ENCODE measurements at regions not wholly inside any gene's neighbourhood (a gene's known extent, or its start where the extent isn't known, plus 50 kb on each side); places are given as distances from the start of the nearest gene placed in this dataset.
A peak's percentile ranks its signal among the peaks of the same experiment; 100 is the strongest.

DNA sequence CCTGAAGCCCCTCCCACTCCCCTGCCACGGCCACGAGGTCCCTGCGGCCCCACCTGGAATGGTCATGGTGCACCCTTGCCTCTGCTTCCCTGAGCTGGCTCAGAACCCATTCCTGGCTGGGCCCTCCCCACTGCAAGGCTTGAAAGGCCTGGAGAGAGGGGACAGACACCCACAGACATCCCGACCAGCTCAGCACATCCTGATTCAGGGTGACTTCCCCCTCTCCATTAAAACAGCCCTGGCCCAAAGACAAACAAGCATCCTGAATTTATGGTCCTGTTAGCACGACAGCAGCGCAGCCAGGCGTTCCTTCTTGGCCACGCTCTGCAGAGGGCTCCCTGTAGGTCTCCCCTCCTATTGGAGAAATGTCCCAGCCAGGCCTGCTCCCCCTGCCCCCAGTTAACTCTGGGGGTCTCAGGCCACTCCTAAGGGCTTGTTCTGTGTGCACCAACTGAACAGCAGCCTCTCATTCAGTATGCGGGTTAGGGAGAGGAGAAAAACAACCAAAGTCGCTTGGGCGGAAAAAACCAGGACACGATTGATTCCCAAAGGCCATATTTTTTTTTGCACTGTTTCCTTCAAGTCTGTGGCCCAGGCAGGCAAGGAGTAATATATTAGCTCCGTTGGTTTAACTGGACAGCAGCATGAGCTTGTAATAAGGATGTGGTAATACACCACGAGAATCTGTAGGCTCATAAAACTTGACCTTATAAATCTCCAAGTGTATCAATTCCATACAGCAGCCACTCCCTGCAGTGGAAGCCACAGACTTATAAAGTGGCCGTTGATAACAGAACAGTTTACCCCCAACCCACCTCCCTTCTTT lies 106.7 kb upstream of the MSX1 start:
- peak in 5 of 11 donors; percentile 28 to 47 (median 40) for DNase-seq (ENCODE audit: extremely low read depth in 1 of 11, low read depth in 9 of 11, low spot score in 4 of 11)

DNA sequence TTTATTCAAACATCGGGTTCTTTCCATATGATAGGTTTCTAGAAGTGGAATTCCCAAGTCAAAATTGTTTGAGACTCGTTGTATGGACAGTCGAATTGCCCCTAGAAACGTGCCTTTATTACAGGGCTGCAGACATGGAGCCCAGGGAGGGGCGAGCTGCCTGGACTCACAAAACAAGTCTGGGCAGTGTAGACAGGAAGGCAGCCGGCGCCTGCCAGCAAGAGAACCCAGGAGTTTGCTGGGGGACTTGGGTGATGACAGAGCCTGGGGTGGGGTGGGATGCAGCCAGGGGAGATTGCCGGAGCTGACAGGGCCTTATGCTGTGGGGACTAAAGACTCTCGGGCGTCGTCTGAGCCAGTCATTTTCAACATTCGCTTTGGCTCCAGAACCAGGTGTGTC lies 107.4 kb upstream of the MSX1 start:
- DNase-seq (ENCODE audit: extremely low read depth in 1 of 11, low read depth in 9 of 11, low spot score in 4 of 11) = no peak

DNA sequence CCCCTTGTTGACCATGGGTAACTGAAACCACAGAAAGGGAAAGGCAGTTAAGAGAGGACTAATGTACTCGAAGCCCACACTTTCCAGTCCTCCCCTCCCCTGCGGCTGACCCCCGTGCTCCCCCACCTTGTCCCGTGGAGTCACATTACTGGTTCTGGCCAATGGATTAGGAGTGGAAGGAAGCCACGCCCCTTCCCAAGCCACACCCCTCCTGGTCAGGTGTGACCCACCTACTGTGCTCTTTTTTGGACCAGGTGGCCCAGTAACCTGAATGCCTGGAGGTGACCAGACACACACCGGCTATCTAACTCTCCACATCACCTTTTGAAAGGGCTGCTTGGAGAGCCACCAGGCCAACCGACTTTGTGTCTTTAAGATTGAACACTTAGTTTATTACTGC lies 109.3 kb upstream of the MSX1 start:
- DNase-seq (ENCODE audit: extremely low read depth in 1 of 11, low read depth in 9 of 11, low spot score in 4 of 11) = no peak

DNA sequence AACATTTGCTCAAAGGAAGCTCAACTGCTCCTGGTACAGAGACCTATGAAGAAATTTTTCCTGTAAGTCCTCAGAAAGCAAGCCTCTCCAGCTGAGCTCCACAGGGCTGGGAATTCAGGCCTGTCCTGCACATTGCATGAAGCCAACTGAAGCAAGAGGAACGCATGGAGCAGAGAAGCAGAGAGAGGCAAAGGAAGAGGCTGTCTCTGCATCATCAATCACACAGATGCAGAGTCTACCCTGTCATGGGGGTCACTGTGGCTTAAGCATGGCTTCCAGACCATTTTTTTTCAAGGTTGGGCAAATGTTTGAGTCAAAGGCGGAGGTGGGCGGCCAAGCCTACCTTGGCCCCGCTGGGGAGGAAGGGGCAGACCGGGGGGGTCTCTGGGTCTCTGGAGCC lies 110.3 kb upstream of the MSX1 start:
- peak in 3 of 11 donors; percentile 22 to 31 (median 24) for DNase-seq (ENCODE audit: extremely low read depth in 1 of 11, low read depth in 9 of 11, low spot score in 4 of 11)

DNA sequence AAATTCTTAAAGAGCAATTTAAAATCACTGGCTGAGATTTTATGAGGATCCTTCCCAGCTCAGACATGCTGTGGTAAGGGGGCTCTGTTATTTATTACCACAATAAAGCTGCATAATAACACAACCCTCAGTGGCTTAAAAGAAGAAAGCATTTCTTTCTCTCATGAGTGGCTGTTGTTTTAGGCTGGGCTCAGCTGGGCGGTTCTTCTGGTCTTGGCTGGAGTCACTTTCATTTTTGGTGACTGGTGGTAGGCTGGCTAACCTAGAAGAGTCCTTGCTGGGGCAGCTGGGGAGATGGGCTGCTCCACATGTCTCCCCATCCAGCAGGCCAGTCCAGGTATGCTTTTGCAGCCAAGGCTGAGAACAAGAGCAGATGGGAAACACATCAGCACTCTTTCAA lies 113.0 kb upstream of the MSX1 start:
- no peak for DNase-seq (ENCODE audit: extremely low read depth in 1 of 11, low read depth in 9 of 11, low spot score in 4 of 11)

DNA sequence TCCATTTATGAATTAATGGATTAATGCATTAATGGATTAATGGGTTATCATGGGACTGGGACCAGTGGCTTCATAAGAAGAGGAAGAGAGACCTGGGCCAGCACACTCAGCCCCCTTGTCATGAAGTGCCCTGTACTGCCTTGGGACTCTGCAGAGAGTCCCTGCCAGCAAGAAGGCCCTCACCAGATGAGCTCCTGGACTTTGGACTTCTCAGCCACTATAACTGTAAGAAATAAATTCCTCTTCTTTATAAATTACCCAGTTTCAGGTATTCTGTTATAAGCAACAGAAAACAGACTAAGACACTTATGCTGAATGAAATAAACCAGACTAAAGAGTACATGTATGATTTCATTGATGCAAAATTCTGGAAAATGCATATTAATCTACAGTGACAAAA lies 119.4 kb upstream of the MSX1 start:
- DNase-seq (ENCODE audit: extremely low read depth in 1 of 11, low read depth in 9 of 11, low spot score in 4 of 11) = no peak

DNA sequence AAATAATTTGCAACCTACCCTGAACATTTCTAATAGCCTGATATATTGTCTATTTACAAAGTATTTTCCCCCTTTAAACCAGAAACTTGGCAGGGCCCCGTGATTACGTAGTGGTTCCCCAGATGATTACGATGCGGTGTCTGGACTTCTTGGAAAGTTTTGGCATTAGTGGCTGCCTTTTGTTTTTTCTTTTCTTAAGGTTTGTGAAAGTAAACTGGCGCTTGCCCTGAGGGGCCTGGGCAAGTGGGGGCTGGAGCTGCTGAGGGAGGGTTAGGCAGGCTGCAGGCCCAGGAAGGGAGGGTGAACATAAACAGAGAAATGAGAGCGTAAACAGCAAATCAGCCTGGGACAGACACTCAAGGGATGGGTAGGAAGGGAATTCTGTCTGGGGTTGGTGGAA lies 123.6 kb upstream of the MSX1 start:
- no peak for DNase-seq (ENCODE audit: extremely low read depth in 1 of 11, low read depth in 9 of 11, low spot score in 4 of 11)

DNA sequence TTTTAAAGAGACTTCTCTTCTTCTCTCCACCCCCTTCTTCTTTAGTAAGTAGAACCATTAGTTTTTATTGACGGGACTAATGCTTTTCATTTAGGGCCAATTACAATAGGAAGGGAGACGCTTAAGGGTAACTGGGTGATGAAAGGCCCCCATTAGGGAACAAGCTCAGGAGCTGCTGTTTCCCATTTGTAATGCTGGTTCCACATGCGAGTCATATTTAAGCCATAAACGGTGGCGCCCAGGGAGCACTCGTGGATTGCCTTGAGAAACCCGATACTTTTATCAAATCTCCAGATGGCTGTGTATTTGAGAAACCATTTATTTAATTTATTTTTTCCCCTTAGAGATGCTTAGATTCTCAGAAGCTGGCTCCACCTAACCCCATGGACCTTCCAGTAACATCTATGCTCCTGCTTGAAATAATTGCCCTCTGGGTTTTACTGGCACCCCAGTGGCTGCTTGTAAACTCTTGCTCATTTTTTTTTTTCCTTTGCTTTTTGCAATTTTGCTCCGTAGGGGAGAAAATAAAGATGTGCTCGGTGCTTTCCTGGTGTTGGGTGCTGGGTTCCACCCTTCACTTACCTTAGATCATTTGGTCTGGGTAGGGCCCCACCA lies 124.2 kb upstream of the MSX1 start:
- DNase-seq (ENCODE audit: extremely low read depth in 1 of 11, low read depth in 9 of 11, low spot score in 4 of 11) = no peak

DNA sequence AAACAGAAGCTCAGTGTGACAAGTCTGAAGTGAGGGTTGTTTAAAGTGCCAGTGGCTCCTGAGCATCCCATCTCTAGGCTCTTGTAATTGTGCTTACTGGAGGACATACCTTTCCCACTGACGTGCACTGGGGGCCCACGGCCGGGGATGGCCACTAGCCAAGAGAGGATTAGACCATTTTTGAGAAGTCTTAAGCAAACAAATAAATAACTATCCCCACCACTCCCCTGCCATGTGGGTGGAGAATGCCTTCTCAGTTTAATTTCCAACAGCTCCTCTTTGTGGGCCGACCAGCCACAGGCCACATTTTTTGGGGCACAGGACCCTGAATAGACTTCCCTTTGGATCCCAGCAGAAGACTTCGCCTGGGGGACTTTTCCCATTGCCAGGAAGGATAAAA lies 125.0 kb upstream of the MSX1 start:
- DNase-seq (ENCODE audit: extremely low read depth in 1 of 11, low read depth in 9 of 11, low spot score in 4 of 11) = no peak

DNA sequence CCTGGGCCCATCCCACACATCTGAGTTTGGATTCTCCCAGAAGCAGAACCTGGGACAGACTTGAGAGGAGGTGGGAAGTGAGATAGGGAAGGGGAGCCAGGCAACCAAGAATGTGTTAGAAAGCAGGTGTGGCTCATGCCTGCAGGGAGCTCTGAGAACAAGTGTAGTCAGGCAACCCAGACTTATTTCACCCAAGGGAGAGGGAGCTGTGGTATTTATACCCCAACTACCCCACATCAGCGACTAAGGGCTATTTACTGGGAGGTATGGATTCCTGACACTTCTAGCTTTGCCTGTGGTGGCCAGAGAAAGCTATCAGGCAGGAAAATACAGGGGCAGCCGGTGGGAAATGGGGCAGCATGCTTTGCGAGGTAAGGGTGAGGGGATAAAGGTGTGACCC lies 125.8 kb upstream of the MSX1 start:
- DNase-seq (ENCODE audit: extremely low read depth in 1 of 11, low read depth in 9 of 11, low spot score in 4 of 11) = no peak

DNA sequence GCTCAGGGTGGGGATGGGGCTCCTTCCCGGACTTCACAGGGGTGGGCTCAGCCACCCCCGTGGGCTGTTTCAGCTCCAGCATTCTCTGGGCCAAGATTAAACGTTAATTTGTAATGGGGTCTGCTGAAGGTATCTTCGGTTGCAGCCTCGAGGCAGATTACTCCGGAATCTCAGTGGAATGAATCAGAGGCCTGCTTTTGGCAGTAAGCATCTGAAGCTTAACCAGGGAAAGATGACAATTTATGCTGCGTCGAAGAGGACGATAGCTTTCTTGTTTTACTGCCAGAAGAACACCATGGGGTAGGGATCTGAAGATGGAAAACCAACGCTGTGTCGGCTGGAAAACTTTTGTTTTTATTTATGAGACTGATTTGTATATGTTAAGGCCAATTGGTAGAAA lies 129.2 kb upstream of the MSX1 start:
- DNase-seq (ENCODE audit: extremely low read depth in 1 of 11, low read depth in 9 of 11, low spot score in 4 of 11) = no peak

DNA sequence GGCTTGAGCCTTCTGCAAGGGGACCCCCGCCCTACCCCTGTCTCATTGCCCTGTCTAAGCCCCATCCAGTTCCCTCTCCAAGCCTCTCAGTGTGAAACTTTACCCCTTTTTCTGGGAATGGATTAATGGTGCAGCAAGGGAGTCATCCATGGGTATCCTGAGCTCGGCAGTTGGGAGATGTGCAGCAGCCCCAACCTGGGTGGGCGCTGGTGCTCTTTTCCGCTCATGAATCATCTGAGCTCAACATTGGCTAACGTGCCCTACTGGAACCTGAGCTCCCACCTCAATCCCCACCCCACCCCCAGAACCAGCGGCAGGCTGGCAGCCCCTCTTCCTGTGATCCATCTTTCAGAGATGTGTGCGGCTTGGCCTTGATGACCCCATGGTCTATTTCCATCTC lies 130.3 kb upstream of the MSX1 start:
- DNase-seq (ENCODE audit: extremely low read depth in 1 of 11, low read depth in 9 of 11, low spot score in 4 of 11) = peak in 3 of 11 donors; percentile 24 to 45 (median 28)

DNA sequence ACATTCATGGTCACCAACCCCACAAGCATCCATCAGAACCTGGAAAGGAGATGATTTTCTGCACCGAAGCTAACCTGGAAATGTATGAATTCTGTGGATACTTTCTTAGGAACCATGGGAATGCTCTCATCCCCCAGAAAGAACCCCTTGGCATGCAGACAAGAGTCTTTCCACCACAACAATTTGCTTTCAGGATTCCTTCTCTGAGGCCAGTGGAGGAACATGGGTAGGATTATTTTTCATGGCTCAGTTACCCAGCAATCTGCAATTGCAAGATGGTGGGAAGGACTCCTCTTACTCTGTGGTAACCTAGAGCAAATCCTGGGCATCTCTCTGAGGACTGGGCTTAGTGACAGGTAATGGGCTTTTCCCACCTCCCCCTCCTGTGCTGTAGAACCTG lies 131.9 kb upstream of the MSX1 start:
- DNase-seq (ENCODE audit: extremely low read depth in 1 of 11, low read depth in 9 of 11, low spot score in 4 of 11) = no peak

DNA sequence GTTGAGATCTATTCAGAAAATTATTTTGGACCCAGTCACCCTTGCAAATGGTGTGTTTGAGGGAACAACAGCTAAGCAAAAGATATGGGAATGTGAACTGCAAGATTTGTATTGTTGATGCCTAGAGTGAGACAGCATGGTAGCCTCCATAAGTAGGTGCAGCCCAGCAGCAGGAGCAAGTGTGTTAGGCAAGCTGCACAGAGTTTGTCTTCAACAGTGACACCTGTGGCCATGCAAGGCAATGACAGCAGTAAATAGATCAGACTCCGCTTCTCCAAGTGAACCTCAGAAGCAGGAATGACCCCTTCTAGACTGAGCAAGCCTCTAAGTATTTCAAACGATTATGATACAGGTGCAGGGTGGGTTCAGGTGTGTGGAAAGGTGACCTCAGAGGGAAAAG lies 133.4 kb upstream of the MSX1 start:
- no peak for DNase-seq (ENCODE audit: extremely low read depth in 1 of 11, low read depth in 9 of 11, low spot score in 4 of 11)

DNA sequence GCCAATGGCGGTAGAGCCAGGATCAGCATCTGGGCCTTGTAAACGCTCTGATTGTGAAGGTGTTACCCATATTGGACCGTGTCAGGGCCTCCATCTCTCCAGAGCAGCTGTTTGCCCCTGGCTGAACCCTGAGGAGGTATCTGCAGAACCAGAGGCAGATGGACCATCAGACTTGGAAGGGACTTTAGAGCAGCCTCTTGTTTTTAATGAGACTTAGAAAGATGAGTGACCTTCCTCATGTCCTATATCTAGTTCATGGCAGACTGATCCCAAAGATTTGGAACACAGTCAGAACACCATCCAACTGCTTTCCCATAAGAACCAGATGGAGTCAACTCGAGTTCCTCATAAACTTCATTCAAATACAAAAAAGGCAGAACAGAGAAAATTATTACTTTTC lies 135.1 kb upstream of the MSX1 start:
- DNase-seq (ENCODE audit: extremely low read depth in 1 of 11, low read depth in 9 of 11, low spot score in 4 of 11) = no peak

DNA sequence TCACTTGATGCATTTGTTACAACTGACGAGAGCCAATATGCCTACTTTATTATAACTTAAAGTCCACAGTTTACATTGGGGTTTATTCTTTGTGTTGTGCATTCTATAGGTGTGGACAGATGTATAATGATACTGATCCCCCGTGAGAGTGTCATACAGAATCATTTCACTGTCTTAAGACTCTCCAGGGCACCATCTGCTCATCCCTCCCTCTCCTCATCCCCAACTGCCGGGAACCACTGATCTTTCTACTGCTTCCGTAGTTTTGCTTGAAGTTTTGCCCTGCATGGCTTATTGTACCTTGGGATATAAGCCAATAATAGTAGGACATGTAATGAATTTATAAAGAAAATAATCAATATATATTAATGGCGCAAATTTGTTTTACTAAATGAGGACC lies 137.8 kb upstream of the MSX1 start:
- no peak for DNase-seq (ENCODE audit: extremely low read depth in 1 of 11, low read depth in 9 of 11, low spot score in 4 of 11)

DNA sequence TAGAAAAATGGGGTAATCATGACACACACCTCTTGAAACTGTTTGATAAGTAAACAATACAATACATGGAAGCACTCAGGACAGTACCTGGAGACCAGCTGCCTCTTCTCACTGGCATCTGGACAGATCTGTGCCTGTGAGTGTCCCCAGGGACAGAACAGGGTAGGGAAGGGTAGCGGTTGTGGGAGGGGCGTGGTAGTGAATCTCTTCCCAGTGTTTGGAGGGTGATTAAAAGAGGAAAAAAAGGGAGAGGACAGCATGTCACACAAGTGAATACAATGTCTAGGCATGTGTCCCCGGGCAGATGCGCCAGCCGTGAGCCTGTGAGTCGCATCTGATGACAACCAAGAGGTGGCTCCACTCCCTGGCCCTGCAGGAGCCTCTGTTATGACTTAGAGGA lies 138.8 kb upstream of the MSX1 start:
- no peak for DNase-seq (ENCODE audit: extremely low read depth in 1 of 11, low read depth in 9 of 11, low spot score in 4 of 11)

DNA sequence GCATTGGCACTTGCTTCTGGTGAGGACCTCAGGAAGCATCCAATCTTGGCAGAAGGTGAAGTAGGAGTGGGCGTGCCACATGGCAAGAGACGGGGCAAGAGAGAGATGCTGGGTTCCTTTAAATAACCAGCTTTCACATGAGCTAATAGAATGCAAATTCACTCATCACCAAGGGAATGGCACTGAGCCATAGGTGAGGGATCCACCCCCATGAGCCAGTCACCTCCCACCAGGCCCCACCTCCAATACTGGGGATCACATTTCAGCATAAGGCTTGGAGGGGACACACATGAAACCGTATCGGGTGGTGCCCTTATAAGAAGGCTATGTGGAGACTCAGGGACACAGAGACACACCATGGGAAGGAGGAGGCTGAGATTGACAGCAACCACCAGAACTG lies 140.0 kb upstream of the MSX1 start:
- no peak for DNase-seq (ENCODE audit: extremely low read depth in 1 of 11, low read depth in 9 of 11, low spot score in 4 of 11)

DNA sequence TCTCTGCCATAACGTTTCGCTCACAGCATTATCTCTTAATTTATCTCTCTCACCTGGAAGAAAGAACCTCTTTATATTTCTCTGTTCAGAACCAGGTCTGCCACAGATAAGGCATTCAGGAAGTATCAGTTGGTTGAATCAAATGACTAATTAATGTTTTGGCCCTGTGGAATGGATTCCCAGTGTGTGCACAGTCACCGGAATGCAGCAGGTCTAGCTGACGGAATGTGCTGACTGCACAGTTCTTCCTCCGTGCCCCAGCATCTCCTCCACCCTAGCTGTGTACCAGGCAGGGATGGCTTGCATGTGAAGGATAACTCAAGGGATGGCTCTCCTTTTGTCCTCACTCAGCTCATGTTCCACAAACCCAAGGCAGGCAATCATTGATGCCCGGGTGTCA lies 141.8 kb upstream of the MSX1 start:
- no peak for DNase-seq (ENCODE audit: extremely low read depth in 1 of 11, low read depth in 9 of 11, low spot score in 4 of 11)

DNA sequence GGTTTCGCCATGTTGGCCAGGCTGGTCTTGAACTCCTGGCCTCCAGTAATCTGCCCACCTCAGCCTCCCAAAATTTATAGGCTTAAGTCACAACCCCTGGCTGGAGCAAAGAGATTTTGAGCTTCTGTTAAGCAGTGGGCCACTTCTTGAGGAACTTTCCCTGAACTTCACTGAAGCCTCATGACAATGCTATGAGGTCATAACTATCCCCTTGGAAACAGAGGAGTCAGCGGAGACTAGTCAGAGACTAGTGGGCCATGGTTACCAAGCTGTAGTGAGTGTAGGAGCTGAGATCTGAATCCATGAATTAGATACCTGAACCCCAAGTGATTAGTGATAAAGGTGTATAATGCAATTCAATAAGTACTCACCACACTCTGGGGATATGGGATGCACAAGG lies 145.1 kb upstream of the MSX1 start:
- DNase-seq (ENCODE audit: extremely low read depth in 1 of 11, low read depth in 9 of 11, low spot score in 4 of 11) = no peak

Data from renal cortex interstitium (tissue), 11 donors.